Motor neuron (in vitro differentiated cells): ENCODE measurements at regions not wholly inside any gene's neighbourhood (a gene's known extent, or its start where the extent isn't known, plus 50 kb on each side); places are given as distances from the start of the nearest gene placed in this dataset.

ENCODE experiments used
- ATAC-seq, 8 experiments: fragments of 200-7000 bp; cut with Tn5 transposase; replicated peaks in 6 of 8; 2 replicates each; pipeline ENCODE4 v1.8.0; 2021; ENCODE audit warnings: mild to moderate bottlenecking in 8 of 8, moderate library complexity in 8 of 8
- H3K27ac ChIP-seq, 2 donors: fragments of 250-450 bp; sonication (Bioruptor Pico); 2 replicates each; pipeline ENCODE4 v1.9.0; 2021; ENCODE audit warnings: antibody characterized with exemption in 2 of 2, mild to moderate bottlenecking in 2 of 2, moderate library complexity in 1 of 2
- H3K4me1 ChIP-seq, 2 donors: fragments of 250-450 bp; sonication (Bioruptor Pico); replicated peaks in 1 of 2; 2 replicates each; pipeline ENCODE4 v1.6.1; 2021; ENCODE audit warnings: antibody characterized with exemption in 2 of 2, mild to moderate bottlenecking in 2 of 2, moderate library complexity in 1 of 2
- H3K4me3 ChIP-seq, 5 donors: fragments of 250-450 bp; sonication (Bioruptor Pico); 2 replicates each; pipeline ENCODE4 v1.9.0; 2021; ENCODE audit warnings: antibody characterized with exemption in 5 of 5, mild to moderate bottlenecking in 5 of 5, moderate library complexity in 4 of 5
- WGBS, 10 experiments: fragments of 450-650 bp; shearing (Covaris generic); methylation state at CpG; one replicate each; pipeline ENCODE4 v1.0.0; 2022; 5-methylcytosine and 5-hydroxymethylcytosine counted together
- in situ Hi-C, 9 experiments: fragments of 400-800 bp; cut with MboI; loops; one replicate each; pipeline ENCODE4 v1.15.0; 2021; ENCODE audit warnings: low sequenced_read_pairs in 9 of 9, low pct_unique_long_range_greater_than_20kb in 2 of 9; ENCODE audit not compliant: unreplicated experiment in 9 of 9

DNA sequence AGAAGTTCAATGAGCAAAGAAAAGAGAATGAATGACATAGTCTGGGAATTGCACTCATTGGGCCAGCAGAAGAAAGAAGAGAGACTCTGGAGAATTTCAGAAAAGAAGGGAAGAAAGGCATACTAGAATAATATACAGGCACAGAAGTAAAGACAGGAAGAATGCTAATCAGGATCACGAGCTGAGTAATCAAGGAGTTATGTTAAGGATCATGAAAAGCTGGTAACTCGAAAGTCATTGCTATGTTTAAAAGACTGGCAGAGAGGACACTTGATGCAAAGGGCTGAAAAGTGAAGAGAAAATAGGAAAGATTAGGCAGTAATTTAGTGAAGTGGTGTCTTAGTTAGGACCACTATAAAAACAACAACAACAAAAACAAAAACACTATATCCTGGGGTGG is 284.1 kb downstream of the ZBBX start:
- Histone ChIP-seq H3K4me1 (no peaks in the 10 kb centered on the region), H3K4me3 (no peak overlapping the region), H3K27ac (no peak overlapping the region)
- WGBS, 10 experiments, result 0 to 84% (median 56%) methylated on average over 2 of the region's 2 CpGs
- no peak for ATAC-seq
- in situ Hi-C loops, result no loop called here

DNA sequence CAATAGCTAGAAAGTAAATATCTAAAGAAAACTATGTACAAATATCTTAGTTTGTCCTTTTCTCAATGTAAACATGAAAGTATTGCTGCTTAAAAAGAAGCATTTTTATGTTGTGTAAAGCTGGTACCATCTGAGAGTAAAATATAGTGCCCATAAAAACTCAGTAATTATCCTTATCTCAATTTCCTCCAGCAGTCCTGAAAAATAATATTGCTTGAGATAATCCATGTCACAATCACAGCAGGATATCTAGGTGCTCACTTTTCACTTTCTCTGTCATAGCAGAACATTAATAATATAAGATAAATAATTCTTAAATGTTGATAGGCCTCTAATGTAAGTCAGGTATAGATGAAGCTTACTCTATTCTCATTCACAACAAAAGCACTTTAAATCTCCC is 285.5 kb downstream of the ZBBX start:
- no peak for ATAC-seq
- in situ Hi-C loops, result no loop called here
- Histone ChIP-seq H3K4me1 (no peaks in the 10 kb centered on the region), H3K27ac (no peak overlapping the region), H3K4me3 (no peak overlapping the region)

DNA sequence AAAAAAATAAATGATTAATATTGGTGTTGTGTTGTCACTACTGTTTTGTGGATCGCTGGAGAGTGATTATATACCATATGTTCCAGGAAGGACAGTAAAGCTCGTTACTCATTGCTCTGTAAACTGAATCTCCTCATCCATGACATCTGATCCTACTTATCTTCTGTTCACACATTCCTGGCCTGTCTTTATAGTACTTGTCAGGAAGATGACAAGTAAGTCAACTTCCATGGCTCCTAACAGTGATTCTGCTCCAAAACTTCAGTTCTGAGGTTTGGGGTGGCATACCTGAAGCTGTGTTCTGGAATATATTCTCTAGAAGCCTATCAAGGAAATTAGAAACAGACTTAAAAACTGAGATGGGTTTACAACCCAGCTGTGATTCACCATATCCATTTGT is 288.9 kb downstream of the ZBBX start:
- 0 to 44% (median 38%) methylated on average over 1 to 2 of the region's 2 CpGs; no CpG with 5 or more reads in 3 of the 10 experiments for WGBS, 10 experiments
- H3K4me3 ChIP-seq, result no peak overlapping the region
- in situ Hi-C loops, result no loop called here
- H3K27ac ChIP-seq, result no peak overlapping the region
- ATAC-seq, result no peak
- H3K4me1 ChIP-seq, result no peaks in the 10 kb centered on the region

DNA sequence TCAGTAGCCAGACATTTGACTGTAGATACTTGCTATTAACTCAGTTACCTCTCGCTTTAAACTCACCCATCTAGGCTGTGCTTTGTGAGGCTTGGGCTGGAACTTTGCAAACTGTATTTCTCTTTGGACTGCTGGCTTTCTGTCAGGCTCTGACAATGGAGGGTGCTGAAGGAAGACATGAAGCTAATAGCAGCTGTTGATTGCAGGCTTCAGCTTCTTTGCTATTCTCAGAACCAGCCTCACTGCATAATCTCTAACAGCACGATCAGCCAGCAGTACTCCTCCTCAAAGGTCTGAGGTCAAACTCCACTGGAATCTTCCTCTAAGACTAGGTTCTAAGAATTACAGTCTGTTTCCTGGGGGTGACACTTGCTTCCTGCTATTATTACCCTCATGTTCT is 295.6 kb downstream of the ZBBX start:
- no peak overlapping the region for H3K27ac ChIP-seq
- no peak for ATAC-seq
- 0 to 80% (median 18%) methylated on average over 1 to 2 of the region's 2 CpGs for WGBS, 10 experiments
- in situ Hi-C loops, result no loop called here
- H3K4me1 ChIP-seq, result no peaks in the 10 kb centered on the region
- no peak overlapping the region for H3K4me3 ChIP-seq

DNA sequence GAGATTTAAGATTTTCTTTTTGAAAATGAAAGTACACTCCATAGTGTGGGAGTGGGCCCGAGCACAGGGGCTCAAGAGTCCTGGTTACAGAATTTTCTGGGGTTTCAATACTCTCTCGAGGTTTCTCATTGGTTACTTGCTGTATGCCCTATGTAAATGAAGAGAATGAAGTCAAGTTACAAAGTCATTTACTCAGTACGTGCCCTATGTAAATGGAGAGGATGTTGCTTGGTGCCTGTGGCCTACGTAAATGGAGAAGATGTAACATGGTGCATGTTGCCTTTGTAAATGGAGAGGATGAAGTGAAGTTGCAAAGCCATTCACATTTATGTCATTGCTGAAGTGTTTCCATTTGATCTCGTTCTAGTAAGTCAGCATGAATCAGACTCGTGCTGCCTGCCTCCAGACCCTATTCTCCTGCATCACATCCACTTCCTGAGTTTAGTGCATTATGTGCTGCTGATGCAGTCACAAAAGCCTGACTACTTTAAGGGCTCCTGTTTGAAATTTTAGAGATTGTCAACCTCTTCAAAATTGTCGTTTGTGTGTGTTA is 302.0 kb downstream of the ZBBX start:
- 10 to 100% (median 61%) methylated on average over 1 to 6 of the region's 7 CpGs for WGBS, 10 experiments
- no peaks in the 10 kb centered on the region for H3K4me1 ChIP-seq
- H3K4me3 ChIP-seq, result no peak overlapping the region
- no peak overlapping the region for H3K27ac ChIP-seq
- peak in 1 of 8 experiments; percentile 17 for ATAC-seq
- in situ Hi-C loops, result no loop called here

DNA sequence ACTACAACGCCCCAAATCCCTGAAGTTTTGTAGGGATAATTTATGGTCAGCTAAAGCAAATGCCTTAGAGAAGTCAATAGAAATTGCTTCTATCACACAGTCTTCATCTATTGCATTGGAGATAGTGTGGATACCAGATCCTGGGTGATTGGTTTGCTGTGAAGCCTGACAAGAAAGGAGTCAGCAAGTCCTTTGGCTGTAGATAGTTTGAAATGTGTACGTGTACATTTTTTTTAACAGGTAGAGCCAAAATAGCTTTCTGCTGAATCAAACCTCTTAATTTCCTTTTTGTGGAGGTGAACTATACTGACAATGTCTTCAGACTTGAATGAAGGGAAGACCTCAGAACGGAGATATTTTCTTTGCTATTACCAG is 312.3 kb downstream of the ZBBX start:
- Histone ChIP-seq H3K4me1 (no peaks in the 10 kb centered on the region), H3K4me3 (no peak overlapping the region), H3K27ac (no peak overlapping the region)
- 0 to 95% (median 67%) methylated on average over 1 to 3 of the region's 3 CpGs; no CpG with 5 or more reads in 2 of the 10 experiments for WGBS, 10 experiments
- in situ Hi-C loops, result no loop called here
- ATAC-seq, result peak in 1 of 8 experiments; percentile 37

DNA sequence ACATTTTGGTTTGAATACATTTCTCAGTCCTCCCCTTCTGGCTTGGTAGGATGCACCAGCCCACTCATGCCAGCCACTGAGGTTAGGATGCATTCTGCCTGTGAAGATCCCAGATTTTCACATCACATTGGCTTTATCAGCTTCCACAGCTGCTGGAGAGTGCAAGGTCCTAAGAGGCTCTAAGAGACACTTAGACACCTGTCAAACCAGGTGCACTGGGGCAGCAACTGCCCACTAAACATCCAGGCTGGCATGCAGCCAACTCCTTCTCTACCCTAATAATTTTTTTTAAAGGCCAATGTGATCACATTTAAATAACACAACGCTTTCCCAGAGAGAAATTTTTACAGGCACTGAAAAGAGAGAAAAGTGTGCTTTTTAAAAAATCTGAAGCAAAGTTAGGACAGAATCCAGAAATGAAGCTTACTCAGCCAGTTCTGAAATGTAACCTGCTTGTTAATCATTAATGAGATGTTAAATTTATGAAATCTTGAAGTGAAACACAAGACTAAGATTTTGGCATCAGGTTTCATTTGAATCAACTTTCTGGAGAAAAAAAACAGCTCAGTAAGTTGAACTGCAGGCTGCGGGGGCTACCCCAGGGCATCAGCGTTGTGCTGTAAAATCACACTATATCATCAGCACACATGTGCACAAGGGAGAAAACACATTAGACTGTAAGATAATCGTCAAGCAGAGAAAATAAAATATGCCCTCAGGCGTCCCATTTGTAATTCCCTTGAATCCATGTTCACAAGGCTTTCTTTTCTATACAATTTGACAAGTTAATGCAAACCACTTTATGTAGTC is 312.9 kb downstream of the ZBBX start:
- WGBS, 10 experiments, result 0 to 92% (median 67%) methylated on average over 1 to 5 of the region's 5 CpGs
- Histone ChIP-seq H3K4me1 (no peaks in the 10 kb centered on the region), H3K4me3 (no peak overlapping the region), H3K27ac (no peak overlapping the region)
- ATAC-seq, result peak in 2 of 8 experiments; percentile 45 to 60
- in situ Hi-C loops, result no loop called here

DNA sequence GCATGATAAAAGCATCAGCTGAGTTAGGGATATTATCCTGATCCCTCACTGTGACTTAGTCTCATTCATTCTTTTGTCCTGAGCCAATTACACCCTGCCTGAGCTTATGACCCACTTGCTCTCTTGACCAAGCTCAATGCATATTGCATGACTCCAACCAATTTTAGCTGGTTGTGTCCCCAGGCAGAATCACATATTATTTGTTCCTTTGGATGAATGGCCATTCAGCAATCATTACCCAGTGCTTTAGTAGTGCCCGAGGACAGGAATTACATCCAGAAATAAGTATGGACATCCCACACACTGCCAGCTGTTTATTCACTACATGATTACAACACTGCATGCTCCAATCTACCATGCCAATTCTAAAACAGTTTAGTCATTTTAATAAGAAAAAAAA is 322.5 kb downstream of the ZBBX start:
- H3K4me1 ChIP-seq, result no peaks in the 10 kb centered on the region
- peak in 3 of 8 experiments; percentile 45 to 48 (median 48) for ATAC-seq
- H3K4me3 ChIP-seq, result no peak overlapping the region
- 0 to 38% (median 22%) methylated on average over 1 of the region's 1 CpG; no CpG with 5 or more reads in 3 of the 10 experiments for WGBS, 10 experiments
- no peak overlapping the region for H3K27ac ChIP-seq
- in situ Hi-C loops, result no loop called here

DNA sequence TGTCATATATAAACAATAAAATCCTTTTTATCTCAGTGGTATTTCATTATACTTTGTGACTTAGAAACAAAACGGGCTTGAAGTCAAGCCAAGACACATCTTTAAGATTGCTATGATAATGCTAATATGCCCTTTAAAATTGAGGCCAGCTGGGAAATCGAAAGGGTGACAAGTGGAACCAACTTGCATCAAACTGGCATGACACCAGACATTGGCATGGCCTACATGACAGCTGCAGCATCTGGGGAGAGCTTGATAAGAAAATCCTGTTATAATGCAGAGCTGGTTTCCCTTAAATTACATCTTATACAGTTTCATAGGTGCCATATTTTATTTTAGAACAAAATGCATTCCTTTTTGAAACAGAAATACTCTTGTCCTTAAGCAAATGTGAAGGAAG is 325.2 kb downstream of the ZBBX start:
- WGBS, 10 experiments, result 0 to 85% (median 33%) methylated on average over 1 to 2 of the region's 2 CpGs; no CpG with 5 or more reads in 2 of the 10 experiments
- in situ Hi-C loops, result no loop called here
- H3K4me3 ChIP-seq, result no peak overlapping the region
- no peak for ATAC-seq
- no peaks in the 10 kb centered on the region for H3K4me1 ChIP-seq
- H3K27ac ChIP-seq, result no peak overlapping the region

DNA sequence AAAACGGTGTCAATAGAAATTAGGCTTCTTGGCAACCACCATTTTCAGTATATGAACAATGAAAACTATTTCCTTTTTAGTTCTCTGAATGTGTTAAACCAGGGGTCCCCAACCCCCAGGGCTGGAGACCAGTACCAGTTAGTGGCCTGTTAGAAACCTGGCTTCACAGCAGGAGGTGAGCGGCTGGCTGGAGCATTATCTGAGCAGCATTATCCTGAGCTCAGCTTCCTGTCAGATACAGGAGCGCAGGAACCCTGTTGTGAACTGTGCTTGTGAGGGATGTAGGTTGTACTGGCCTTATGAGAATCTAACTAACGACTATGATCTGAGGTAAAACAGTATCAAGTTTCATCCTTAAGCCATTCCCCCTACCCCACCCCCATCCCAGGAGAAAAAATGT is 328.7 kb downstream of the ZBBX start:
- in situ Hi-C loops, result no loop called here
- WGBS, 10 experiments, result 0 to 100% (median 71%) methylated on average over 1 to 4 of the region's 4 CpGs; no CpG with 5 or more reads in 3 of the 10 experiments
- H3K27ac ChIP-seq, result no peak overlapping the region
- no peaks in the 10 kb centered on the region for H3K4me1 ChIP-seq
- H3K4me3 ChIP-seq, result no peak overlapping the region
- no peak for ATAC-seq

DNA sequence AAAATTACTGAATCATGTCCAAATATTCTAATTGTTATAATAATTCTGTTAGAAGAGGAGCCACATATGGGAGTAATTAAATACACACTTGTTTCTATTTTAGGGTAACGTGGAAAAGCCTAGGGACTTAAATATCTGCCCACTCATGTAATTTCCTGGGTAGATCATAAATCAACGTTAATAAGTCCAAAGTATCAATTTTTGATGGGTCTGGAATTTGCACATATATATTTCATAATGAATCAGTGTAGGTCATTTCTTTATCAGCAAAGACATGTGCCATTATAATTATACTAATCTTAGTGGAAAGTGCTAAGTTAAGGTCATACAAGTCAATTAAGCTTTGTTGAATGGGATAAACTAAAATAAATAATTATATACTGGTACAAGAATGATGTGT is 346.2 kb downstream of the ZBBX start:
- Histone ChIP-seq H3K4me3 (no peak overlapping the region), H3K4me1 (peaks cover 3 to 4% of the 10 kb centered on the region in 2 donors), H3K27ac (no peak overlapping the region)
- no peak for ATAC-seq
- in situ Hi-C loops, result loop anchor here in 1 of 9 experiments (25.0 kb wide), 1 partner anchor 1022 kb away; no protein-coding TSS in a partner anchor
- 0 to 100% (median 78%) methylated on average over 1 to 2 of the region's 2 CpGs; no CpG with 5 or more reads in 2 of the 10 experiments for WGBS, 10 experiments

DNA sequence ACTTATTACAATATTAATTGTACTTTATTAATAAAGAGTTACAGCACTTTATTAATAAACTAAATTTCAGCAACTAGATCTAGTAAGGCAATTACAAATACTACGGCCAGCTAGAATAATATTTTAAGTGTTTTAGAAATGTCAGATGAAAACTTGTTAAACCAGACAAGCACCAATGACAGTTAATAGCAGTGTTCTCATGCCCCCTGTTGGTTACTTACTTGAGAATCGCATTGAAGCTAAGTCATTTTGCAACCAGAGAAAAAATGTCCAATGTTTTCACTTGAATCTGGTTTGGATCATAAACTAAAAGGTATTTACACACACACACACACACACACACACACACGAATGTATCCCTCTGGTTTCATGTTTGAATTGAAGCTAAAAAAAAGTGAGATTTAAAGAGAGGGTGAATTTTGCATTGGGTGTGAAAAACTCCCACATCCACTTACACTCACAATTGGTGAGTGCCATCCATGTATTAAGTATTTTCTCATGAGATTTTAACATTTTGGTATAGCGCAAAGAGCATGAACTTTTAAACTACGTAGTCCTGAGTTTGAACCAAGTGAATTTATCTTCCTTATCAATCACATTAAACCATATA is 347.7 kb downstream of the ZBBX start:
- whole genome bisulfite sequencing, 10 experiments, result 0 to 44% (median 32%) methylated on average over 2 to 5 of the region's 5 CpGs
- Histone ChIP-seq H3K4me3 (no peak overlapping the region), H3K27ac (no peak overlapping the region), H3K4me1 (peaks cover 3 to 4% of the 10 kb centered on the region in 2 donors)
- peak in 2 of 8 experiments; percentile 42 to 61 for ATAC-seq
- in situ Hi-C loops, result loop anchor here in 1 of 9 experiments (25.0 kb wide), 1 partner anchor 1020 kb away; no protein-coding TSS in a partner anchor

DNA sequence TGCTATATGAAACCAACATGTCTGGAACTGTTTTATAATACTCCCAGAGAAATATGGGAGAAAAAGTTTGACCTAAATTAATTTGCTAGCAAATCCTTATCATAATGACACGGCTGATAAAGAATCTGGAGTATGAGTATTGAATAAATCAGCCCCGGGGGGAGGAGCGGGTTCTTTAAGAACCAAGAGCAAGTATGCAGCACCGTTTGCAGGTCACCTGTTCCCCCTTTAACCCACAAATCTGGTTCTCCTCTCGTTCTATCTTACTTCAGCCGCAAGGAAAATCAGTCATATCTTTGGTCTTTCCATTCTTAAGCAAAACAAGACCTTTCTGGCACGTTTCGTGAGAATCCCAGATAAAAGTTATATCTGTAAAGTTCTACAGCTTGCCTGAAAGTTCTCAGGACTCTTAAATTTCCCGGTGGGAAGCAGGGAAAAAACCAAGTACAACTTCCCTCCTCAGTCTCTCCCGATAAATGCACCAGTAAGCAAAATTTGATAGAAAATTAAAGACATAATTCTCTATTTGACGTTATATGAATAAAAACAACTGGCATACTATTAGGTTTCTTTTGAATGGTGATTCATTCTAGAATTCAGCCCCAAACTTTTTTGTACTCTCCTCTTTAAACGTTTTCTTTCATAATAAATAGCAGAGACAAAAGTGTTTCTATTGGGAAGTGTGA is 348.6 kb downstream of the ZBBX start:
- H3K27ac ChIP-seq, result no peak overlapping the region
- no peak overlapping the region for H3K4me3 ChIP-seq
- in situ Hi-C loops, result loop anchor here in 1 of 9 experiments (25.0 kb wide), 1 partner anchor 1019 kb away; no protein-coding TSS in a partner anchor
- ATAC-seq, result no peak
- WGBS, 10 experiments, result 4 to 91% (median 65%) methylated on average over 3 to 12 of the region's 12 CpGs
- peaks cover 3 to 4% of the 10 kb centered on the region in 2 donors for H3K4me1 ChIP-seq
